T1000 (cell line): ENCODE measurements at regions not wholly inside any gene's neighbourhood (a gene's known extent, or its start where the extent isn't known, plus 50 kb on each side); places are given as distances from the start of the nearest gene placed in this dataset.
"Not testable (repeated sequence)": the region's sequence is repeated elsewhere in the genome, so short reads cannot be mapped to it uniquely, and the experiment has no call there.

ENCODE experiments used
- DNase-seq: peaks from one replicate; lab custom pipeline; 2025; ENCODE audit warnings: mixed read lengths; lab: John Stamatoyannopoulos, UW

DNA sequence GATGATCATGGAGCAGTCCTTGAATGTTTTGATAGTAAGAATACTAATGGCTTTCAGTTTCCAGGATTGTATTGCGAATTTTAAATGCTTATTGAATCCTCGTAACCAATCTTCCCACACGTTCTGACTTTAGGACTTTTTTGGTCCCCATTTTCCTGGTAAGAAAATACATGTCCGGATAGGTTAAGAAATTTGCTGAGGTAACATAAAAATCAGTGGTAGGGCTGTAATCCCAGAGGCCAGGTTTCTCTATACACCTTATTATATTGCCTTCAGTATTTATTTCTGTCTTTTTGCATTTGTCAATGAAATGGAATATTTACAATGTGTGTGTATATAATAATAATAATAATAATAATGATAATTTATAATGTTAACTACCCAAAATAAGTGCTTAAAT is 603.2 kb downstream of the TMEM182 start:
- no peak for DNase-seq

DNA sequence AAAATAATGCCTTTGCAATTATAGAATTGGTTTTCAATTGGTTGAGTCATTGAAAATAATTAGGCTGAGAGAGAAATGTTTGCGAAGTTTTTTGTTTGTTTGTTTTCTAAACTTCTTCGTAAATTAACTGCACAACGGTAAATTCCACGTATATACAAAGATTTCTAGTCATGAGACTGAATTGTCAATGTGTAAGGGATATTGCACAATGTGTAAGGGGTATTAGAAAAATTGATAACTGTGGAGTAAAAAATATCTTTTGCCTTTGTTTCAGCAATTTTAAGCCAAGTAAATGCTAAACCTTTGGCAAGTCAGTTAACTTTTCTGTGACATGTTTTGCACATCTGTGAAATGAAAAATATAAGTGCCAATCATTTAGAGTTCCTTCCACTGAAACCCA is 606.0 kb downstream of the TMEM182 start:
- no peak for DNase-seq

DNA sequence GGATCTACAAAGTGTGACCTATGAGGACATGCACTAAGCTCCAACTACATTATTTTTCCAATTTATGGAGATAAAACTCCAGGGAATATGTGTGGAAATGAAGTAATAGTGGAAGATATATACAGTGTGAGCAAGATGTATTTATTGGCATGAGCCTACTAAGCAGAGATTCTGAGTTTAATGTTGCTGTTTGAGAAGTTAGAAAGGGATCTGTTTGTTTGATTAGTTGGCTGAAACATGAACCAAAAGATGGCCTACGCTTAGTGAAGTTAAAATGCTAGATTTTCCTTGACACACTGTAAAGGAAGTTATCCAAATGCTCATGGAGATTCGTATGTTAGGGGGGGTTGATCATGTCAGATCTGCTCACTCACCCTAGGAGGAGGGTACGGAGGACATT is 621.7 kb downstream of the TMEM182 start:
- DNase-seq = no peak

DNA sequence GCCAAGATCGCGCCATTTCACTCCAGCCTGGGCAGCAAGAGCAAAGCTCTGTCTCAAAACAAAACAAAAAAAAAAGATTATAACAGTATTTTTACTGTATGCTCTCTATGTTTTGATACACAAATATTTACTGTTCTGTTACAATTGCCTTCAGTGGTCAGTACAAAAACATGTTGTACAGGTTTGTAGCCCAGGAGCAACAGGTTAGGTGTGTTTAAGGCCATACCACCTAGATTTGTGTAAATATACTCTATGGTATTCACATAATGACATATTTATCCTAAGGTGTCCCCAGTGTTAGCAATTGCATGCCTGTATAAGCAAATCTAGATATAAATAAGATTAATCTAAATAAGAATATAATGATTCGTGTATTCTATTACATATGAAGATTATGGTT is 625.0 kb downstream of the TMEM182 start:
- DNase-seq = no peak

DNA sequence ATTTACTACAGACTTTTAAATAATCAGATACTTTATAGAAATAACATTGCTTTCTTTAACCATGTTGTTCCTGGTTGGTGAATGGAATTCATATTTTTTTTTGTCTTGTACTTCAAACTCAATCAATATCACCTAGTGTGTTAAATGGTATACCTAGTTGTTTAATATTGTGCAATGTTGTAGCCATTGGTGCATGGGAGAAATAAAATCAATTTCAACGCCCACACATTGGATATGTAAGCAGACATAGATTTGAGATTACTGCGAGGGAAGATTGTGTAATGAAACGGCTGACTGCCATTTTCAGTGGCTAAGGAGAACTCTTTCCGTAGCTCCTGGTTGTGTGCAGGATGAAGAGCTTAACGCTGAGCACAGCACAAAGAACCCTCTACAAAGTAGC is 626.1 kb downstream of the TMEM182 start:
- DNase-seq = no peak

DNA sequence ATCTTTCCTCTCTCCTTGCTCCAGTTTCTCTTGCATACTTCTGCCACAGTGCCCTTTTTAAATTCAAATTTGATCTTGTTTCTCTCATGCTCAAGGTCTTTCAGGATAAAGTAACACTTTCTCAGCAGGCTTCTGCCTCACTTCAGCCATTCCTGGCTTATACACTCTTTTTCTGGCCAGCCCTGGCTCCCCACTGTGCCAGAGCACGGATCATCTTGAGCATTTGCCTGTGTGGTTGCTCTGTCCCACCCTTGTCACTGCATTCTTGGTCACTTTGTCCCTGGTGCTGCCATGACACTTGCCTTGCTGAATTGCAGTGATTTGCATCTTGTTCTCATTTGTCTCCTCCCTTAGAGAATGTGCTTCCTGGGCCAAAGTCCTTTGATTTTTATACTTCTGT is 634.3 kb downstream of the TMEM182 start:
- DNase-seq = no peak

DNA sequence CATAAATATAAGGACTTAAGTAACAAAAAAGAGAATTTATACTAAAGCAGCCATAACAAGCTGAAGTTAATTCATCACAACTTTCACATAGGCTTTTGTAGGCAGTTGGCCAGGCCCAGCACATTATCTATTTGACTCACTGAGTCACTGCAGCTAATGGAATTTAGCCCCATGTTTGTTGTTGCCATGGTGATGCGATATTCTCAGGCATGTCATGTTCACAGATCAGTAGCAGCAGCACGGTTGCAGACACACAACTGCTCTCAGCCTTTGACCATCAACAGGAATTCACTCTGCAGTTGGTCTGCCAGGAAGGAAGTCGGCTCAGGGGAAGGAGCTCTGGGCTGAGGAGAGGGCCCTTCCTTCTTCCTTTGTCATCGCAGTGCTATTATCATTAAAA is 639.8 kb downstream of the TMEM182 start:
- DNase-seq = peak; percentile 56

DNA sequence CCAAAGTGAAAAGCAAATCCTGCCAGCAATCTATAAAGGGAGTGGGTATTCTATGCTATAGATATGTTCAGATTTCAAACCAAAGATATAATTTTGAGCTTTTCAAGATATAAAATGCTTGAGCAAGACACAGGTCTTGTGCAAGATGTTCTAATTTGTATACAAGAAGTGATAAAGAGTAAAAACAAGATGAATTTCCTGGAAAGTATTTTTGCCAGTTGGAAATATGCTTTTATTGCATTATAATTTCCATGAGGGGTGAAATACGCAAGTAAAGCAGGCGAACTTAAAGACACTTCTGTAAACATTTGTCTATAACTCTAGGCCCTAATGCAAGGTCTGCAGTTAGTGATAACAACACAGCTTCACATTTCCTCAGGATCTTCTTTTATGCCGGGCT is 640.5 kb downstream of the TMEM182 start:
- no peak for DNase-seq

DNA sequence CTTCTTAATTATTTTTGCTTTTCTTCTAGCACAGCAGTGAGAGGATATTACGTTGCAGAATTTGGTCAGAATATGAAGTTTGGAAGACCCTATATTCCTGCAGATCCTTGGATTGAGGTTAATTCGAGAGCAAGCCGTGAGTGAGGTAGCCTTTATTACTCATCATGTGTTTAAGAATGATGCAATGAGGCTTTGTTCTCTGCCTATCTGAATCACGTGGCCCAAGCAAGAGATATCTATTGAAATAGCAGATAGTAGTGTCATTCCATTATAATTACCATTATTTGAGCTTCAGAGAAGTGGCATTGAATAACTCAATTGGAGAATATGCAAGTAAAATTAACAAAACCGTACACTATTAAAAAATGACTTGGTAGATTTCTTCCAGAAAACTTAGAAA is 641.1 kb downstream of the TMEM182 start:
- no peak for DNase-seq

DNA sequence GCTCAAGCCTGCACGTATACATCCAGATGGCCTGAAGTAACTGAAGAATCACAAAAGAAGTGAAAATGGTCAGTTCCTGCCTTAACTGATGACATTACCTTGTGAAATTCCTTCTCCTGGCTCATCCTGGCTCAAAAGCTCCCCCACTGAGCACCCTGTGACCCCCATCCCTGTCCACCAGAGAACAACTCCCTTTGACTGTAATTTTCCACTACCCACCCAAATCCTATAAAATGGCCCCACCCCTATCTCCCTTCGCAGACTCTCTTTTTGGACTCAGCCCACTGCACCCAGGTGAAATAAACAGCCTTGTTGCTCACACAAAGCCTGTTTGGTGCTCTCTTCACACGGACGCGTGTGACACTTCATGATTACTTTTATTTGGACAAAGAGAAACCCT is 641.6 kb downstream of the TMEM182 start:
- DNase-seq = not testable (repeated sequence)

DNA sequence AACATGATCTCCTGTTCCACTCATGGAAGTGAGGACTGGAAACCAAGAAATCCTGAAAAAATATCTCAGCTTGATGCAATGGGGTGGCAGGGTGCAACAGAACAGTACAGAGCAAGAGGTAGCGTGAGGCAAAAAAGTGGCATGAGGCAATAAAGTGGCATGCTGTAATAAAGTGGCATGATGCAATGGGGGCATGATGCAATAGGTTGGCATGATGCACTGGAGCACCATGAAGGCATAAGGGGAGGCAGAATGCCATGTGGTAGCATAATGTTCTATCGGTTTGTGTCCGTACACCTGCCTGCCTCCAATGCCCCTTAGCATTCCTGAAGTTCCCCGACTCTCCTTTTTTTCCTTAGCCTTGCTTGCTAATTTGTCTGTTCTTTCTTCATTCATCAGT is 648.4 kb downstream of the TMEM182 start:
- DNase-seq = no peak

DNA sequence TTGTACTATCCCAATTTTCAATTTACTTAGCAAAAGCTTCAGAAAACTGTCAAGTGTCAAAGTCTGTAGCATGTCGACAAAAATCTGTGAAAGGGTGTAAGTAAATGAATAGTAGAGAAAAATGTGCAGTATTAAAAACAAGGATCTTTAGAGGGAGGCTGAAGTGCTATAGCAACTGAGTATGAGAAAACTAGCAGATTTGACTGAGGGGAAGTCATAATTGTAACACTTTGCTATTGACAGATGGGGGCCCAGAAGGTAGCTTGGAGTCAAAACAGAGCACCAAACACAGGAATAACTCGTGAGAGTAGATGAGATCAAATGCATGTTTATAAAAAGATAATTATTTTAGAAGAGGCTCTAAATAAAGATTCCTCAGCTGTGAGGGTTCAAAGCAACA is 657.7 kb downstream of the TMEM182 start:
- DNase-seq = no peak

DNA sequence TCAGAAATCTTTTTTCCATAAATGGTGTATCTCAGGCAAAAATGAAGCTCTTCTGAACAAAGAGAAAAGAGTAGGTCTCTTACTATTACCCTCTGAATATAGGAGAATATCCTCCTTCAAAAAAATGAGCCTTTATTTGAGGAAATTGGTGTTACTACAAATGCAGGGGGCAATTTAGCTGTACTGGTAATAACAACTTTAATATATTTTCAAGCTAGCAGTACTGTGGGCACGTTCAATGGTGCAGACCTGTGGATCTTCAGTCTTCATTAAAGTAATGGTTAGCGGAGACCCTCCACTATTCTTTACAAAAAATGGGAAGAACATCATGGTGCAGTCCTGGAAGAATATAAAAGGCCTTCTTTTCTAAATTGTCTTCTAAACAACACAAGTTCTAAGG is 661.3 kb downstream of the TMEM182 start:
- DNase-seq = no peak

DNA sequence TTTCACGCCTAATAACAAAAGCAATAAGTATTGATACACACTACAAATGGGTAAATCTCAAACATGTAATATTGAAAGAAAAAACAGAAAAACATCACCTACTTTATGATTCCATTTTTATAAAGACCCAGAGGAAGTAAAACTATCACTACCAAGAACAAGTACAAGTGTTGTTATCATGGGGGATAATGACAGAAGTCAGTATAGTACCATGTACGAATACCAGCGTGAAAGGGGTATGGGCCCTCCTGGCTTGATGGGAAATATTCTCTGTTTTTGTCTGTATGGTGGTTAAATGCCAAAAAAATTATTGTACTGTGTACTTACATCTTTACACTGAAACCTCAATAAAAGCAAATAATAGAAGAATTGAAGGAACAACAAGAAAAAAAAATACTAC is 665.7 kb downstream of the TMEM182 start:
- no peak for DNase-seq

DNA sequence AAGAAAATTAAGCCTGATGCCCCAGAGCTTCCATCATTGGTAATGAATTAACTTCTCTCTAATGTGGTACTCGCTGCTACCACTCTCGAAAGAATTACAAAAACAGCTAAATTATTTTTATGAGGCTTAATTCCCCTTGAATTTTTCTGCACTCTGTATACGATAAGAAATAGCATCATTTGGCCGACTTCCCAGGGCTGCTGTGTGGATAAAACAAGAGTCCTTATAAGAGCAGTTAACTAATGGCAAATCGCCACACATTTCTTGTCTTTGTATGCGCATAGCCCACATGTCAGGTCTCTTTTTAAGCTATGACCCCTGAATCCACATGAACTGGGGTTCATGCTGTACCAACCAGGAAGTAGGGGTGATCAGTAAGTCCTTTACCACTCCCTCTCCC is 668.4 kb downstream of the TMEM182 start:
- no peak for DNase-seq

DNA sequence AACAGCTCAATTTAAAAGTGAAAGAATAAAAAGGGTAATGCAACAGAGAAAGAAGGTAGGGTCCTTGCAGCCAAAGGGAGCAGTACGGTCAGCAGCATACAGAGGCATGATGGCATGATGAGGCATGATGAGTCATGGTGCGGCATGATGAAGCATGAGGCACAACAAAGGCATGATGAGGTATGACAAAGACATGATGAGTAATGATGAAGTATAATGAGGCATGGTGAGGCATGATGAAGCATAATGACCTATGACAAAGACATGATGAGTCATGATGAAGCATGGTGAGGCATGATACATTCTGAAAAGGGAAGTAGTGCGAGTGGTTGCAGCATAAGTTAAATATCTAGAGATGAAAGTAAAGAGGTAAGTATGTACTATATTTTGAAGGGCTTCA is 673.2 kb downstream of the TMEM182 start:
- peak; percentile 28 for DNase-seq

DNA sequence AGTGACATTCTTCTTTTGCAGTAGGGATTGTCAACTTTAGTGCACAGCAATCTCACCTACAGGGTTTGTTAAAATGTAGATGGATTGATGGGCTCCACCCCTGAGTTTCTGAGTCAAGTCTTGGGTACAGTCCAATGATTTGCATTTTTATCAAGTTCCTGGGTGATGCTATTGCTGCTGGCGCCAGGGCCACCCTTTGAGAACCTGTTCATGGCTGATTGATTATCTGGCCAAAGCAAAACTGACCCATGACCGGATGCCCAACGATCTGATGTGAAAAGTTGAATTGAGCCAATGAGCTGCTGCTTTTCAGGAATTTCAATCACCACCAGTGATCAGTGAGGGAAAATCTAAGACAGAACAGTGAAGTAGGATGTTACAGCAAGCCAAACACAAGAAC is 675.3 kb downstream of the TMEM182 start:
- no peak for DNase-seq

DNA sequence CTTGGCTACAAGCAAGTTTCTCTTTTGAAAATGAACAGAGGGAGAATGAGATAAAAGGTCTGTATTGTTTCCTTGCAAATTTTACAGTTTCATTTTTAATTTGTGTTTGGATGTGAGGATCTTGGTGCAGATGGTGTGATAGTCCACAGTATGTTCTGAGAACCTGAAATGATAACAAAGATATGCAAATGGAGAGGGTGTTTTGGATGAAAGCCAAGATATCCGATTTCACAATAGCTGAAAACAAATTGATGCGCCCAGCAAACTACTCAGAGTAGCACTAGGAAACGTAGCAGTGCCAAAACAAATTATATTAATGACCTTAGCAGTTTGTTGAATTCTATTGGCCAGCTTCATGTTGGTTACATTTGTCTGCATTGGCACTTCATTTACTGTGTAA is 683.5 kb downstream of the TMEM182 start:
- DNase-seq = no peak

DNA sequence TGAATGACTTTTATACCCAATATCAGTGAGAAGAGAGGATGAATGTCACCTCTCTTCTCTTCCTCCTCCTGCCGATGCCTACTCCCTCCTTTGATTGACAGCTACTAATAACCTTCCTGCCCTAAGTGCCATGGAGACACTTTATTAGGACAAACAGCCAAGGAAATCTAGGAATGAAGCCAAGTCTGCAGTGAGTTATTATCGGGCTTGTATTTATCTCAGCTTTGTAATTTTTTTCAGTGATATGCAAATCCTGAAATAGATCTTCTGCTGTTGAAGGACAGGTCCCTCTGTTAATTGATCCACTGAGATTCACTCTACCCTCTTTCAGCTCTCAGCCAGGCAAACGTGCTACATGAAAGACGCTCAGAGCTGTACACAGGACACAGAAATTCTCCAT is 686.7 kb downstream of the TMEM182 start:
- no peak for DNase-seq

DNA sequence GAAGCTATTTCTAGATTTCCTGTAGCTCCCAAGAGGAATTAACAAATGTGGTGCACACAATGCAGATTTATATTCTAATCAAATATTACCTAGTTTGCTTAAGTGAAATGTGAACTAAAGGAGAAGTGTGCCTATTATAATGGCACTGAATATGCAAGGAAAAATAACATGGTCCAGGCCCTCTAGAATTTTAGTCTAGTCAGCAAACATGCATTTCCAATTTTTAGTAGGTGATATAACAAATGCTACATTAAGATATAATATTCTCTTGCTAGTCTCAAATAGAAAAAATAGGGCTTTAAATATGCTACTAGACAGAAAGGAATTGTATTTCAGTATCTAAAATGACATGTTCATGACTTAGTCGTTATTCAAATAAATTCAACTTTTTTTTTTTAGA is 689.5 kb downstream of the TMEM182 start:
- DNase-seq = no peak

DNA sequence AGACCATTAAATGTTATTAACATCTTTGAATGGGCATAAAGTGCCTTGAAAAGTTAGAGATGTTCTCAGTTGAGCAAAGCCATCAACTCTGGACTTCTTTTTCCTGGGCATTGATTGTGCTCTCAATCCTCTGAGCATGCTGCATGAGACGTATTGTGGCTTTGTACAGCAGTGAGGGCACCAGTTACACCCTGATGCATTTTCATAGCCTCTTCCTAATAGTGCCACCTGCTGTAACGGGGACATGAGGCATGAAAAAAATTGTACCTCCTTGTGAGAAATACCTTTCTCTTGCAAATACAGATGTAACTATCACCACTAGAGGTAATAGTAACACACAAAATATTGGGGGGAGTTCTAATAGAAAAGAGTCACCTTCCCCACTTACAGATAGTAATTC is 697.5 kb downstream of the TMEM182 start:
- DNase-seq = no peak

DNA sequence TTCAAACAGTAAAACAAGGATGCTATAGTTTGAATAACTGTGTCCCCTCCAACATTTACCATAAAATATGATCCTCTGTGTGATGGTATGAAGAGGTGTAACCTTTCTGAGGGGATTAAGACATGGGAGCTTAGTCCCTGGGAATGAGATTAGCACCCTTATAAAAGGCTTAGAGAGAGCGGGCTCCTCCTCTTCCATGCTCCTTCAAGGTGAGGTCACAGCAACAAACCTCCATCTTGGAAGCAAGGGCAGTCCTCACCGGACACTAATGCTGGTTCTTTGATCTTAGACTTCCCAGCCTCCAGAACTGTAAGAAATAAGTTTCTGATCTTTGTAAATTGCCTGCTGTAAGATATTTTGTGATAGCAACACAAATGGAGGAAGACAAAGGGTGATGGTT is 700.3 kb downstream of the TMEM182 start:
- no peak for DNase-seq

DNA sequence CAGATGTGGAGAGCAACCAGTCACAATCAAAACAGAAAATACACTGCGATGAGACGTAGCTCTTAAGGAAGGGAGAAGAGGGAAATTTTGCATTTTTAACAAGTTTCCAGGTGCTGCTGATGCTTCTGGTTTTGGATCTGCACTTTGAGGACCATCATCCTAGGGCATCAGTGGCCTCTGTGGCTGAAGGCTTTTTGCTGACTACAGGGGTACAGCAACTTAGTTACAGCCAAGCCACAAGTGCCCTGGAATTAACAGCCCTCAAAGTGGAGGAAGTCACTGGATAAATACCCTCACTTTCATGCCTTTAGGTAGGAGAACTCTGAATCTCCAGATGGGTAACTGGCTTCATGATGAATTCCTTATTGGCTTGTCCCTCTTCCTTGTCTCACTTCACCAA is 700.9 kb downstream of the TMEM182 start:
- no peak for DNase-seq

DNA sequence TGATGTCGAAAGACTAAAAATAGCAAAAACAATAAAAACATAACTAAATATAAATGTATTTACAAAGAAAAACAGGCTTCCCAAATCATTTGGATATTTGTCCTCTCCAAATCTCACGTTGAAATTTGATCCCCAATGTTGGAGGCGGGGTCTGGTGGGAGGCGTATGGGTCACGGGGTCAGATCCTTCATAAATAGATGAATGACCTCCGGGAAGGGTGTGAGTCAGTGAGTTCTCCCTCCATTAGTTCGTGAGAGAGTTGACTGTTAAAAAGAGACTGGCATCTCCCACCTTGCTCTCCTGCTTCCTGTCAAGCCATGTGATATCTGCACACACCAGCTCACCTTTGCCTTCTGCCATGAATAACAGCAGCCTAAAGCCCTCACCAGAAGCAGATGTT is 703.0 kb downstream of the TMEM182 start:
- no peak for DNase-seq

DNA sequence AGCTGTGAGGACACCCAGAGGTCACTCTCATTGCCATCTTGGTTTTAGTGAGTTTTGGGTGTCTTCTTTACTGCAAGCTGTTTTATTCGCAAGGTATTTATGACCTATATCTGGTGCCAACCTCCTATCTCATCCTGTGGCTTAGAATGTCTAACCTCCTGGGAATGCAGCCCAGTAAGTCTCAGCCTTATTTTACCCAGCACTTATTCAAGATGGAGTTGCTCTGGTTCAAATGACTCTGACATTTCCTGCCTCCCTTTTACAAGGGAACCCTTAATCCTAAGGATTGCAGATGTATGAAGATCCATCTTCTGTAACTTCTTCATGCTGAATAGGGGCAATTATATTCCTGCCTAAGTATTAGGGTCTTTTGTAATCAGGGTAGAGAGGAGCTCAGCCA is 708.0 kb downstream of the TMEM182 start:
- DNase-seq = no peak
